ENCODE measurements at regions not wholly inside any gene's neighbourhood (a gene's known extent, or its start where the extent isn't known, plus 50 kb on each side); places are given as distances from the start of the nearest gene placed in this dataset.
"Not testable (repeated sequence)": the region's sequence is repeated elsewhere in the genome, so short reads cannot be mapped to it uniquely, and the experiment has no call there.

DNA sequence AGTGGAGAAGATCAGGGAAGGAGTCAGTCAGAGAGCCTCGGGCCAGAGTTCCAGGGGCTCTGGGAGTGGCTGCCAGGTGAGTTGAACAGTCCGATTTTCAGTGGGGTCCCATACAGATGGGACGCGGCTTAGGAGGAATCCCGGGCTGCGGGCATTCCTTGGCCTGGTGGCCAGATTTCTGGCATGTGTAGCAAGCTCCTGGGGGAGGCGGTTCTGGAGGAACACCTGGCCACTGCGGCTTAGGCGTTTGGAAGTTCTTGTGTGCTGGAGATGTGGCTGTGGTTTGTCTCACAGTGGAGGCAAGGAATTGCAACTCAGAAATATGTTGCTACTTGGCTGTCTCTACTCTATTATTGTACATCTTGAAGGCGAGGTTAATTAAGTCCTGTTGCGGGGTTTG, 117.9 kb downstream of the PCDH10 start:
- DNase-seq; H3K23ac ChIP-seq (ENCODE audit: insufficient read length, low read depth, low read length); H2BK120ac ChIP-seq (ENCODE audit: low read depth, low read length, poor library complexity, severe bottlenecking); H3K27ac ChIP-seq (ENCODE audit: insufficient read length, low read depth, low read length); H3K79me1 ChIP-seq (ENCODE audit: insufficient read depth, low read depth, low read length, poor library complexity, severe bottlenecking); H3T11ph ChIP-seq (ENCODE audit: low read length); H2BK12ac ChIP-seq (ENCODE audit: insufficient read length, low read depth, low read length); H3K14ac ChIP-seq (ENCODE audit: insufficient read depth, low read length); H2AK5ac ChIP-seq (ENCODE audit: insufficient read length, low read length); H4K8ac ChIP-seq (replicated peaks; ENCODE audit: insufficient read length, low read depth, low read length); H3K4me2 ChIP-seq (ENCODE audit: insufficient read depth, insufficient read length, low read length); H2BK15ac ChIP-seq (ENCODE audit: low read depth, low read length); H4K20me1 ChIP-seq (ENCODE audit: control insufficient read depth, insufficient read depth, insufficient read length); H3K27me3 ChIP-seq (ENCODE audit: insufficient read depth, low read length); H3K4ac ChIP-seq (ENCODE audit: low read depth, low read length); H3K18ac ChIP-seq (ENCODE audit: insufficient read length, low read depth, low read length); H2BK5ac ChIP-seq (ENCODE audit: insufficient read length, low read length); H4K91ac ChIP-seq (ENCODE audit: insufficient read length, low read depth, low read length); H2BK20ac ChIP-seq (ENCODE audit: low read depth, low read length, poor library complexity, severe bottlenecking); H3K27ac Mint-ChIP-seq; H3K9ac ChIP-seq (ENCODE audit: extremely low read depth, insufficient read length, low read length); H3K4me3 Mint-ChIP-seq; H3K4me1 ChIP-seq (ENCODE audit: insufficient read depth, low read length); H3K23me2 ChIP-seq (ENCODE audit: insufficient read length, low read depth, low read length, poor library complexity, severe bottlenecking); H3K36me3 Mint-ChIP-seq (ENCODE audit: insufficient read depth in 1 of 3, low read depth in 3 of 3); H3K9me3 ChIP-seq (ENCODE audit: control insufficient read depth, low read depth, low read length); H4K5ac ChIP-seq (ENCODE audit: insufficient read length, low read depth, low read length); H3K27me3 Mint-ChIP-seq (ENCODE audit: low read depth); H2AFZ ChIP-seq (ENCODE audit: low read length); H3K9me3 Mint-ChIP-seq; H3K56ac ChIP-seq (ENCODE audit: insufficient read length, low read depth, low read length); H3K79me2 ChIP-seq (ENCODE audit: insufficient read depth, low read length): not testable (repeated sequence)
- no CpG with 5 or more reads among the region's 11 CpGs for WGBS (ENCODE audit: extremely low coverage, insufficient read length, low lambda C conversion rate)
- peaks cover 28 to 33% of the 10 kb centered on the region in 2 experiments for H3K4me1 Mint-ChIP-seq

DNA sequence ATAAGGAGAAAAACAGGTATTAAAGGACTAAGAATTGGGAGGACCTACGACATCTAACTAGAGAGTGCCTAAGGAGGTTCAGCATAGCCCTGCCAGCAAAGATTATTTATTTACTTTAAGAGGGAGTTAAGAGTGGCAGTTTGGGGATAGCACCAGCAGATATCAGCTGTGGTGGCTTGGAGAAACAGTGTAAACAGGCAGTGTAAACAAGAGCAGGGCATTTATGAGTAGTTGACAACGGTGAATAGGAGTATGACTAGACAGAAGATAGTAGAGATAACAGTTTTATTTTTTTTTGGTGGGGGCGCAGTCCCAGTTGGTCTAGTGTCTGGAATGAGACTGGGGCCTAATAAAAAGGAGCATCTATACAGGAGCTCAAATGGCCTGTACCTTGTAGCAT, 115.2 kb downstream of the PCDH10 start:
- H3K4me2 ChIP-seq (ENCODE audit: insufficient read depth, insufficient read length, low read length); H3K27me3 Mint-ChIP-seq (ENCODE audit: low read depth); H3K4me3 Mint-ChIP-seq; H3K56ac ChIP-seq (ENCODE audit: insufficient read length, low read depth, low read length); H3K79me2 ChIP-seq (ENCODE audit: insufficient read depth, low read length); H3K9me3 Mint-ChIP-seq; H3K27me3 ChIP-seq (ENCODE audit: insufficient read depth, low read length); H3K23ac ChIP-seq (ENCODE audit: insufficient read length, low read depth, low read length); H4K5ac ChIP-seq (ENCODE audit: insufficient read length, low read depth, low read length); H3K9me3 ChIP-seq (ENCODE audit: control insufficient read depth, low read depth, low read length); H2BK15ac ChIP-seq (ENCODE audit: low read depth, low read length); H3K27ac Mint-ChIP-seq; H2BK12ac ChIP-seq (ENCODE audit: insufficient read length, low read depth, low read length); H2BK20ac ChIP-seq (ENCODE audit: low read depth, low read length, poor library complexity, severe bottlenecking); H3K4ac ChIP-seq (ENCODE audit: low read depth, low read length); H3K23me2 ChIP-seq (ENCODE audit: insufficient read length, low read depth, low read length, poor library complexity, severe bottlenecking); H3K4me1 ChIP-seq (ENCODE audit: insufficient read depth, low read length); H2BK5ac ChIP-seq (ENCODE audit: insufficient read length, low read length); H2AFZ ChIP-seq (ENCODE audit: low read length); H3K36me3 Mint-ChIP-seq (ENCODE audit: insufficient read depth in 1 of 3, low read depth in 3 of 3); H2AK5ac ChIP-seq (ENCODE audit: insufficient read length, low read length); H3T11ph ChIP-seq (ENCODE audit: low read length); H3K79me1 ChIP-seq (ENCODE audit: insufficient read depth, low read depth, low read length, poor library complexity, severe bottlenecking); DNase-seq; H3K18ac ChIP-seq (ENCODE audit: insufficient read length, low read depth, low read length); H3K27ac ChIP-seq (ENCODE audit: insufficient read length, low read depth, low read length); H2BK120ac ChIP-seq (ENCODE audit: low read depth, low read length, poor library complexity, severe bottlenecking); H3K14ac ChIP-seq (ENCODE audit: insufficient read depth, low read length); H4K8ac ChIP-seq (replicated peaks; ENCODE audit: insufficient read length, low read depth, low read length); H4K91ac ChIP-seq (ENCODE audit: insufficient read length, low read depth, low read length); H4K20me1 ChIP-seq (ENCODE audit: control insufficient read depth, insufficient read depth, insufficient read length); H3K9ac ChIP-seq (ENCODE audit: extremely low read depth, insufficient read length, low read length): not testable (repeated sequence)
- peaks cover 26 to 28% of the 10 kb centered on the region in 2 experiments for H3K4me1 Mint-ChIP-seq
- WGBS (ENCODE audit: extremely low coverage, insufficient read length, low lambda C conversion rate) = no CpG with 5 or more reads among the region's 3 CpGs

All from H9 (cell line).